Ishikawa (cell line): ENCODE measurements at regions not wholly inside any gene's neighbourhood (a gene's known extent, or its start where the extent isn't known, plus 50 kb on each side); places are given as distances from the start of the nearest gene placed in this dataset.

Experiments
- EGR1 ChIP-seq: IDR thresholded peaks from 2 replicates; pipeline ENCODE4 v1.6.1; 2012
- EP300 ChIP-seq: IDR thresholded peaks from 2 replicates; pipeline ENCODE4 v1.6.1; 2012; ENCODE audit warnings: borderline replicate concordance
- MAX ChIP-seq: IDR thresholded peaks from 2 replicates; pipeline ENCODE4 v1.6.1; 2012
- REST ChIP-seq: IDR thresholded peaks from 2 replicates; pipeline ENCODE4 v1.6.1; 2012; ENCODE audit warnings: low read depth, mild to moderate bottlenecking
- TAF1 ChIP-seq: IDR thresholded peaks from 2 replicates; pipeline ENCODE4 v1.6.1; 2012; ENCODE audit warnings: low read depth, mild to moderate bottlenecking
- YY1 ChIP-seq: IDR thresholded peaks from 2 replicates; pipeline ENCODE4 v1.6.1; 2012; ENCODE audit warnings: low read depth

DNA sequence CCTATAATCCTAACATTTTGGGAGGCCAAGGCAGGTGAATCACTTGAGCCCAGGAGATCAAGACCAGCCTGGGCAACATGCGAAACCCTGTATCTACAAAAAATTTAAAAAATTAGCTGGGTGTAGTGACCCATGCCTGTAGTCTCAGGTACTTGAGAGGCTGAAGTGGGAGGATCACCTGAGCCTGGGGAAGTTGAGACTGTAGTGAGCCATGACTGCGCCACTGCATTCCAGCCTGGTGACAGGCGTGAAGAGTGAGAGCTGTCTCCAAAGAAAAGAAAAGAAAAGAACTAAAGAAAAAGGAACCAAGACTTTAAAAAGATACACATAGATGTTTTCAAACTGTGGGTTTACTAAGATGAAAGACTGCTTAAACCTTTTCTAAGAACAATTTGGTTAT, 129.0 kb downstream of the SPCS3 start:
- no peak for TF ChIP-seq MAX
- no peak for TF ChIP-seq YY1
- no peak for TF ChIP-seq TAF1
- no peak for TF ChIP-seq EP300
- TF ChIP-seq REST: no peak
- no peak for TF ChIP-seq EGR1
